GM20000 (cell line): ENCODE measurements at regions not wholly inside any gene's neighbourhood (a gene's known extent, or its start where the extent isn't known, plus 50 kb on each side); places are given as distances from the start of the nearest gene placed in this dataset.
A peak's percentile ranks its signal among the peaks of the same experiment; 100 is the strongest.

ENCODE experiments used
- DNase-seq: peaks from one replicate; pipeline ENCODE4 v3.0.0; 2012; ENCODE audit warnings: low spot score
- CTCF ChIP-seq: IDR thresholded peaks from 2 replicates; pipeline ENCODE4 v1.5.1; 2012; ENCODE audit warnings: mild to moderate bottlenecking, control low read depth; ENCODE audit errors: extremely low read depth, missing control alignments

GRCh38 chr6:148250975-148251685 lies 91.5 kb upstream of the SASH1 start:
- DNase-seq = peak; percentile 10

GRCh38 chr6:148251891-148252290 lies 90.7 kb upstream of the SASH1 start:
- no peak for DNase-seq
- no peak for TF ChIP-seq CTCF

More at GRCh38 chr6:148250975-148251685, 91.5 kb upstream of the SASH1 start:
- no peak for TF ChIP-seq CTCF

GRCh38 chr6:148257810-148258209 lies 84.8 kb upstream of the SASH1 start:
- no peak for TF ChIP-seq CTCF
- no peak for DNase-seq

- no peak for DNase-seq
- no peak for TF ChIP-seq CTCF
Observed at GRCh38 chr6:148258868-148259267, 83.8 kb upstream of the SASH1 start.

GRCh38 chr6:148261470-148261869 lies 81.2 kb upstream of the SASH1 start:
- DNase-seq = no peak
- TF ChIP-seq CTCF = no peak

- no peak for TF ChIP-seq CTCF
- no peak for DNase-seq
Observed at GRCh38 chr6:148263010-148263409, 79.6 kb upstream of the SASH1 start.

- TF ChIP-seq CTCF = no peak
- DNase-seq = no peak
Observed at GRCh38 chr6:148263961-148264360, 78.7 kb upstream of the SASH1 start.
